SK-N-SH (cell line): ENCODE measurements at regions not wholly inside any gene's neighbourhood (a gene's known extent, or its start where the extent isn't known, plus 50 kb on each side); places are given as distances from the start of the nearest gene placed in this dataset.

Experiments
- EZH2phosphoT487 ChIP-seq: fragments of 200-600 bp; sonication (generic); IDR thresholded peaks from 2 replicates; pipeline ENCODE4 v1.6.1; 2017; ENCODE audit warnings: low read depth, mixed run types, mild to moderate bottlenecking, antibody characterized with exemption, moderate library complexity, borderline replicate concordance
- FOXM1 ChIP-seq: IDR thresholded peaks from 2 replicates; pipeline ENCODE4 v1.4.0; 2012; ENCODE audit warnings: low read depth, mild to moderate bottlenecking
- JUND ChIP-seq: IDR thresholded peaks from 2 replicates; pipeline ENCODE4 v1.4.0; 2012
- POLR2AphosphoS5 ChIP-seq: IDR thresholded peaks from 2 replicates; pipeline ENCODE4 v1.6.1; 2012; ENCODE audit warnings: low read depth, low read length
- RCOR1 ChIP-seq: fragments of 150-350 bp; IDR thresholded peaks from 2 replicates; pipeline ENCODE4 v1.6.1; 2017; ENCODE audit warnings: antibody characterized with exemption, low read length
- RFX5 ChIP-seq: IDR thresholded peaks from 2 replicates; pipeline ENCODE4 v1.6.1; 2012; ENCODE audit warnings: mild to moderate bottlenecking, improper control_type of control experiment, low read length
- RXRA ChIP-seq: IDR thresholded peaks from 2 replicates; pipeline ENCODE4 v1.4.0; 2012; ENCODE audit warnings: low read depth, mild to moderate bottlenecking, borderline replicate concordance
- SIN3A ChIP-seq: IDR thresholded peaks from 2 replicates; pipeline ENCODE4 v1.6.1; 2012; ENCODE audit warnings: low read depth, mild to moderate bottlenecking, low read length, moderate library complexity, borderline replicate concordance
- SMC3 ChIP-seq: IDR thresholded peaks from 2 replicates; pipeline ENCODE4 v1.6.1; 2012; ENCODE audit warnings: low read depth, low read length, improper control_type of control experiment
- USF2 ChIP-seq: fragments of 150-350 bp; IDR thresholded peaks from 2 replicates; pipeline ENCODE4 v1.6.1; 2017; ENCODE audit warnings: antibody characterized with exemption, low read length, low read depth, borderline replicate concordance
- TF ChIP-seq, protein P1 (sequence below): IDR thresholded peaks from 2 replicates; pipeline ENCODE4 v1.6.1; 2012; ENCODE audit warnings: mild to moderate bottlenecking, low read depth, low read length, moderate library complexity
- TF ChIP-seq, protein P2 (sequence below): fragments of 200-600 bp; sonication (generic); IDR thresholded peaks from 2 replicates; pipeline ENCODE4 v1.6.1; 2017; ENCODE audit warnings: antibody characterized with exemption, mild to moderate bottlenecking, moderate library complexity

GRCh38 chr4:128525387-128525786 is 237.8 kb upstream of the PGRMC2 start:
- TF ChIP-seq, protein P1, sequence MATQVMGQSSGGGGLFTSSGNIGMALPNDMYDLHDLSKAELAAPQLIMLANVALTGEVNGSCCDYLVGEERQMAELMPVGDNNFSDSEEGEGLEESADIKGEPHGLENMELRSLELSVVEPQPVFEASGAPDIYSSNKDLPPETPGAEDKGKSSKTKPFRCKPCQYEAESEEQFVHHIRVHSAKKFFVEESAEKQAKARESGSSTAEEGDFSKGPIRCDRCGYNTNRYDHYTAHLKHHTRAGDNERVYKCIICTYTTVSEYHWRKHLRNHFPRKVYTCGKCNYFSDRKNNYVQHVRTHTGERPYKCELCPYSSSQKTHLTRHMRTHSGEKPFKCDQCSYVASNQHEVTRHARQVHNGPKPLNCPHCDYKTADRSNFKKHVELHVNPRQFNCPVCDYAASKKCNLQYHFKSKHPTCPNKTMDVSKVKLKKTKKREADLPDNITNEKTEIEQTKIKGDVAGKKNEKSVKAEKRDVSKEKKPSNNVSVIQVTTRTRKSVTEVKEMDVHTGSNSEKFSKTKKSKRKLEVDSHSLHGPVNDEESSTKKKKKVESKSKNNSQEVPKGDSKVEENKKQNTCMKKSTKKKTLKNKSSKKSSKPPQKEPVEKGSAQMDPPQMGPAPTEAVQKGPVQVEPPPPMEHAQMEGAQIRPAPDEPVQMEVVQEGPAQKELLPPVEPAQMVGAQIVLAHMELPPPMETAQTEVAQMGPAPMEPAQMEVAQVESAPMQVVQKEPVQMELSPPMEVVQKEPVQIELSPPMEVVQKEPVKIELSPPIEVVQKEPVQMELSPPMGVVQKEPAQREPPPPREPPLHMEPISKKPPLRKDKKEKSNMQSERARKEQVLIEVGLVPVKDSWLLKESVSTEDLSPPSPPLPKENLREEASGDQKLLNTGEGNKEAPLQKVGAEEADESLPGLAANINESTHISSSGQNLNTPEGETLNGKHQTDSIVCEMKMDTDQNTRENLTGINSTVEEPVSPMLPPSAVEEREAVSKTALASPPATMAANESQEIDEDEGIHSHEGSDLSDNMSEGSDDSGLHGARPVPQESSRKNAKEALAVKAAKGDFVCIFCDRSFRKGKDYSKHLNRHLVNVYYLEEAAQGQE = no peak
- TF ChIP-seq, protein P2, sequence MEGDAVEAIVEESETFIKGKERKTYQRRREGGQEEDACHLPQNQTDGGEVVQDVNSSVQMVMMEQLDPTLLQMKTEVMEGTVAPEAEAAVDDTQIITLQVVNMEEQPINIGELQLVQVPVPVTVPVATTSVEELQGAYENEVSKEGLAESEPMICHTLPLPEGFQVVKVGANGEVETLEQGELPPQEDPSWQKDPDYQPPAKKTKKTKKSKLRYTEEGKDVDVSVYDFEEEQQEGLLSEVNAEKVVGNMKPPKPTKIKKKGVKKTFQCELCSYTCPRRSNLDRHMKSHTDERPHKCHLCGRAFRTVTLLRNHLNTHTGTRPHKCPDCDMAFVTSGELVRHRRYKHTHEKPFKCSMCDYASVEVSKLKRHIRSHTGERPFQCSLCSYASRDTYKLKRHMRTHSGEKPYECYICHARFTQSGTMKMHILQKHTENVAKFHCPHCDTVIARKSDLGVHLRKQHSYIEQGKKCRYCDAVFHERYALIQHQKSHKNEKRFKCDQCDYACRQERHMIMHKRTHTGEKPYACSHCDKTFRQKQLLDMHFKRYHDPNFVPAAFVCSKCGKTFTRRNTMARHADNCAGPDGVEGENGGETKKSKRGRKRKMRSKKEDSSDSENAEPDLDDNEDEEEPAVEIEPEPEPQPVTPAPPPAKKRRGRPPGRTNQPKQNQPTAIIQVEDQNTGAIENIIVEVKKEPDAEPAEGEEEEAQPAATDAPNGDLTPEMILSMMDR = no peak
- no peak for TF ChIP-seq EZH2phosphoT487
- no peak for TF ChIP-seq FOXM1
- no peak for TF ChIP-seq SIN3A
- TF ChIP-seq RCOR1 = no peak
- no peak for TF ChIP-seq JUND
- no peak for TF ChIP-seq RFX5
- TF ChIP-seq SMC3 = no peak
- no peak for TF ChIP-seq RXRA
- no peak for TF ChIP-seq POLR2AphosphoS5
- no peak for TF ChIP-seq USF2
